HepG2 (cell line): ENCODE measurements at regions not wholly inside any gene's neighbourhood (a gene's known extent, or its start where the extent isn't known, plus 50 kb on each side); places are given as distances from the start of the nearest gene placed in this dataset.
"Not testable (repeated sequence)": the region's sequence is repeated elsewhere in the genome, so short reads cannot be mapped to it uniquely, and the experiment has no call there.

Source experiments
- ATAC-seq: fragments of 200-7000 bp; cut with Tn5 transposase; 3 replicates; pipeline ENCODE4 v1.9.1; 2020; ENCODE audit warnings: mild to moderate bottlenecking, moderate library complexity
- BruUV-seq: library from RNA; stranded (reverse); fragments of 400-500 nt; replicated peaks from 2 replicates; lab custom pipeline; 2021; lab: Mats Ljungman, UMichigan
- CTCF ChIA-PET: fragments of 300-600 bp; formaldehyde crosslinking; extraction: SDS; loops from one replicate; lab custom pipeline; 2021; ENCODE audit warnings: low total read pairs, inconsistent platforms, low intra/inter-chr PET ratio; lab: Yijun Ruan, JAX
- POLR2A ChIA-PET: fragments of 350-600 bp; sonication (Branson Sonifier 250); formaldehyde crosslinking; loops from one replicate; lab custom pipeline; 2020; ENCODE audit warnings: antibody characterized with exemption, inconsistent platforms; lab: Yijun Ruan, JAX
- DNase-seq: peaks from one replicate; pipeline ENCODE4 v3.0.0-alpha.2; 2015; ENCODE audit warnings: low spot score
- FAIRE-seq: peaks from 3 replicates; lab custom pipeline; 2011; peaks lifted over from hg19 to GRCh38; lab: Jason Lieb, UNC
- H2AFZ ChIP-seq: one replicate; pipeline ENCODE4 v1.6.1; 2011; ENCODE audit warnings: low read length, inconsistent platforms
- H3K27ac ChIP-seq: fragments of 300-600 bp; 3 replicates; pipeline ENCODE4 v1.8.0; 2011; ENCODE audit warnings: mixed run types, mild to moderate bottlenecking, mixed read lengths, low read length, inconsistent platforms; ENCODE audit not compliant: insufficient read depth; ENCODE audit errors: extremely low read length
- H3K27me3 ChIP-seq, 2 experiments: fragments of 200-600 bp in 1 of 2; 2 replicates in 1 of 2; 3 replicates in 1 of 2; pipeline versions ENCODE4 v1.6.0 to v1.8.0; 2011; ENCODE audit warnings: low read length in 2 of 2, mild to moderate bottlenecking in 2 of 2, moderate library complexity in 2 of 2, inconsistent platforms in 1 of 2; ENCODE audit not compliant: insufficient read depth in 2 of 2, control insufficient read depth in 1 of 2
- H3K36me3 ChIP-seq, 2 experiments: fragments of 200-600 bp in 1 of 2; replicated peaks in 1 of 2; 2 replicates in 1 of 2; 3 replicates in 1 of 2; pipeline versions ENCODE4 v1.5.1 to v1.8.0; 2011; ENCODE audit warnings: low read length in 2 of 2, inconsistent platforms in 1 of 2; ENCODE audit not compliant: insufficient read depth in 2 of 2, control insufficient read depth in 1 of 2
- H3K4me1 ChIP-seq: 2 replicates; pipeline ENCODE4 v1.5.1; 2012; ENCODE audit warnings: low read length, inconsistent platforms; ENCODE audit not compliant: insufficient read depth
- H3K4me2 ChIP-seq: 2 replicates; pipeline ENCODE4 v1.6.0; 2011; ENCODE audit warnings: low read depth, low read length, inconsistent platforms
- H3K4me3 ChIP-seq, 3 experiments: fragments of 200-600 bp in 1 of 3; sonication (generic), shearing (Covaris generic) in 1 of 3; replicated peaks in 1 of 3; 2 replicates each; pipeline ENCODE4 v1.5.1; 2011 to 2016; ENCODE audit warnings: low read length in 3 of 3, inconsistent platforms in 2 of 3, low read depth in 2 of 3, mild to moderate bottlenecking in 2 of 3, control low read depth in 1 of 3, mixed read lengths in 1 of 3; ENCODE audit not compliant: insufficient read depth in 1 of 3
- H3K79me2 ChIP-seq: one replicate; pipeline ENCODE4 v1.6.1; 2011; ENCODE audit warnings: low read length, inconsistent platforms; ENCODE audit not compliant: insufficient read depth
- H3K9ac ChIP-seq: 2 replicates; pipeline ENCODE4 v1.6.0; 2011; ENCODE audit warnings: mild to moderate bottlenecking, low read depth, low read length, inconsistent platforms; ENCODE audit not compliant: insufficient read depth
- H3K9me3 ChIP-seq: 2 replicates; pipeline ENCODE4 v1.5.1; 2012; ENCODE audit warnings: mild to moderate bottlenecking, low read length
- H4K20me1 ChIP-seq: 2 replicates; pipeline ENCODE4 v1.6.0; 2011; ENCODE audit warnings: inconsistent platforms, mild to moderate bottlenecking, low read length, moderate library complexity; ENCODE audit not compliant: insufficient read depth
- CTCF ChIP-seq: sonication (generic); formaldehyde crosslinking; IDR thresholded peaks from 2 replicates; pipeline ENCODE4 v1.5.0; 2020; ENCODE audit warnings: mild to moderate bottlenecking, missing genetic modification reagents, moderate library complexity
- GMEB1 ChIP-seq: sonication (generic); formaldehyde crosslinking; IDR thresholded peaks from 2 replicates; pipeline ENCODE4 v1.5.1; 2020; ENCODE audit warnings: missing genetic modification reagents, mild to moderate bottlenecking, borderline replicate concordance
- SMARCC2 ChIP-seq: fragments of 450-650 bp; IDR thresholded peaks from 2 replicates; pipeline ENCODE4 v1.6.1; 2017; ENCODE audit warnings: antibody characterized with exemption, mild to moderate bottlenecking
- ZNF317 ChIP-seq: sonication (generic); formaldehyde crosslinking; IDR thresholded peaks from 2 replicates; pipeline ENCODE4 v1.5.0; 2020; ENCODE audit warnings: mild to moderate bottlenecking, missing genetic modification reagents
- WGBS: methylation state at CpG from one replicate; pipeline ENCODE4 v1.1.6; 2017; ENCODE audit warnings: low lambda C conversion rate; 5-methylcytosine and 5-hydroxymethylcytosine counted together
- in situ Hi-C: cut with HindIII; loops from 2 replicates; pipeline ENCODE4 v1.10.0; 2017; ENCODE audit warnings: low pct_unique_long_range_greater_than_20kb; ENCODE audit not compliant: extremely low pct_ligation_motif_present
- intact Hi-C: fragments of 100-400 bp; cut with micrococcal nuclease; formaldehyde crosslinking; loops from one replicate; pipeline ENCODE4 v1.10.0; 2022; ENCODE audit not compliant: unreplicated experiment
- TF ChIP-seq, protein P1 (sequence below): sonication (generic); formaldehyde crosslinking; IDR thresholded peaks from 2 replicates; pipeline ENCODE4 v1.4.0; 2020; ENCODE audit warnings: missing genetic modification reagents

DNA sequence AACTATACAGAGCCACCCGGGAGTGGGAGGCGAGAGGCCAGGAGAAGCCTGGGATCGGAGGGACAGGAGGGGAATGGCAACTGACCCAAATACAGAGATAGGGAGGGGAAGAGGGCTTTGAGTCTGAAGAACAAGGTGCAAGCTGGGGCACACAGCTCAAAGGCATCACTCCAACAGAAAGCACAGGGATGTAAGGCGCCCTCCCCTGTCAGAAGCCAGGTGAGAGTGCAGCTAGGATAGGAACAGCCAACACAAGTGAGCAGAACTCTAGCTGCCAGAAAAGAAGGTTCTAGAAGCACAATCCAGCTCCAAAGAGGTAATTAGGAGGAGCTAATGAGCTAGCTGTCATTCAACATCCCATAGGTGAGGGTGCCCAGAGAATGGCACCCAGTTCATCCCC, 232.2 kb downstream of the DHX15 start (continued):
- TF ChIP-seq GMEB1 (CRISPR knock-in tag) (no peak), SMARCC2 (no peak), ZNF317 (CRISPR knock-in tag) (no peak)
- TF ChIP-seq, all 625 proteins: peak for 0

DNA sequence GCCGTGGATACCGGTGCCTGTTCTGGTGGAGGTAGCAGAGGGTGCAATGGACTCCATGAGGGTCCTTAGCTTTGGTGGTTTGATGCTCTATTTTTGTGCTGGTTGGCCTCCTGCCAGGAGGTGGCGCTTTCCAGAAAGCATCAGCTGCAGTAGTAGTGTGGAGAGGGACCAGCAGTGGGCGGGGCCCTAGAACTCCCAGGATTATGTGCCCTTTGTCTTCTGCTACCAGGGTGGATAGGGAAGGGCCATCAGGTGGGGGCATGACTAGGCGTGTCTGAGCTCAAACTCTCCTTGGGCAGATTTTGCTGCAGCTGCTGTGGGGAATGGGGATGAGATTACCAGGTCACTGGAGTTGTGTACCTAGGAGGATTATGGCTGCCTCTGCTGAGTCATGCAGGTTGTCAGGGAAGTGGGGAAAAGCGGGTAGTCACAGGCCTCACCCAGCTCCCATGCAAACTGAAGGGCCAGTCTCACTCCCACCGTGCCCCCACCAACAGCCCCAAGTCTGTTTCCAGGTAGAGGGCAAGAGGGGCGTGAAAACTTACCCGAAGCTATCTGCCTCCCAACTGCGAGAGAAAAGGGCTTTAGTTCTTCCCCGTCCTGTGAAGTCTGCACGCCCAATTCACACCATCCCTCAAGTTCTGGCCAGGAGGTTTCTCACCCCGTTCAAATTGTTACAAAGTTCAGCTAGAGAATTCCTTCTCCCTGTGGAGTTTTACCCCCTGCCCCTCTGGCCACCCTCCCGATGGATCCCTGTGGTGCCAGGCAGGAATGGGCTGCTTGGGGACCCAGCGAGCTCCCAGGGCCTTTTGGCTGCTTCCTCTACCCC, 235.0 kb downstream of the DHX15 start:
- ATAC-seq, POLR2A ChIA-PET, H4K20me1 ChIP-seq, H3K79me2 ChIP-seq, H3K9ac ChIP-seq, H3K9me3 ChIP-seq, H3K27ac ChIP-seq, in situ Hi-C loops, H3K36me3 ChIP-seq, H3K4me1 ChIP-seq, H2AFZ ChIP-seq, H3K4me2 ChIP-seq, intact Hi-C loops, DNase-seq, H3K27me3 ChIP-seq, H3K4me3 ChIP-seq, BruUV-seq, CTCF ChIA-PET, FAIRE-seq: not testable (repeated sequence)
- TF ChIP-seq, protein P1, sequence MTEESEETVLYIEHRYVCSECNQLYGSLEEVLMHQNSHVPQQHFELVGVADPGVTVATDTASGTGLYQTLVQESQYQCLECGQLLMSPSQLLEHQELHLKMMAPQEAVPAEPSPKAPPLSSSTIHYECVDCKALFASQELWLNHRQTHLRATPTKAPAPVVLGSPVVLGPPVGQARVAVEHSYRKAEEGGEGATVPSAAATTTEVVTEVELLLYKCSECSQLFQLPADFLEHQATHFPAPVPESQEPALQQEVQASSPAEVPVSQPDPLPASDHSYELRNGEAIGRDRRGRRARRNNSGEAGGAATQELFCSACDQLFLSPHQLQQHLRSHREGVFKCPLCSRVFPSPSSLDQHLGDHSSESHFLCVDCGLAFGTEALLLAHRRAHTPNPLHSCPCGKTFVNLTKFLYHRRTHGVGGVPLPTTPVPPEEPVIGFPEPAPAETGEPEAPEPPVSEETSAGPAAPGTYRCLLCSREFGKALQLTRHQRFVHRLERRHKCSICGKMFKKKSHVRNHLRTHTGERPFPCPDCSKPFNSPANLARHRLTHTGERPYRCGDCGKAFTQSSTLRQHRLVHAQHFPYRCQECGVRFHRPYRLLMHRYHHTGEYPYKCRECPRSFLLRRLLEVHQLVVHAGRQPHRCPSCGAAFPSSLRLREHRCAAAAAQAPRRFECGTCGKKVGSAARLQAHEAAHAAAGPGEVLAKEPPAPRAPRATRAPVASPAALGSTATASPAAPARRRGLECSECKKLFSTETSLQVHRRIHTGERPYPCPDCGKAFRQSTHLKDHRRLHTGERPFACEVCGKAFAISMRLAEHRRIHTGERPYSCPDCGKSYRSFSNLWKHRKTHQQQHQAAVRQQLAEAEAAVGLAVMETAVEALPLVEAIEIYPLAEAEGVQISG (CRISPR knock-in tag): peak; percentile 96
- 0 out of 2 replicates have a peak, but pooled peaks have one; percentile 19 for TF ChIP-seq CTCF
- 54% methylated on average over 12 of the region's 15 CpGs for WGBS
